ENCODE measurements at regions not wholly inside any gene's neighbourhood (a gene's known extent, or its start where the extent isn't known, plus 50 kb on each side); places are given as distances from the start of the nearest gene placed in this dataset.

DNA sequence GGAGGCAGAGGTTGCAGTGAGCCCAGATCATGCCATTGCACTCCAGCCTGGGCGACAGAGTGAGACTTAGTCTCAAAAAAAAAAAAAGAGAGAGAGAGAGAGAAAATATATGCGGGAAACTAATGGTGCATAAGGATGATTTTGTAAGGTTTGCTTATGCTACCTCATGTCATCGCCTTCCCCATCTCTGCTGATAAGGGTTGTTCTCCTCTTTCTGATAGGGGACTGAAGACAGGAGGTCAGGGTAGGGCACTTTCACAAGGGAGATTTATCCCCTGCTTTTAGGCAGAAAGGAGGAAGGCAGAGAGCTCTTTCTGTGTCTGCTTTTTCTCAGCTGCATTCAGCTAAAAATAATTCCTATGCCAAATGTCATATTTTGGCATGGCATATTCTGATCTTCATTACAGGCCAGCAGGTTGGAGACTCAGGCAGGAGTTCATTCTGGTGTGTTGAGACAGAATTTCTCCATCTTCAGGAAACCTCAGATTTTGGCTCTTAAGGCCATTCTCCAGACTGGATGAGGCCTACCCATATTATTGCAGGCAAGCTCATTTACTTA is 220.2 kb downstream of the AUH start:
- TF ChIP-seq, protein P1, sequence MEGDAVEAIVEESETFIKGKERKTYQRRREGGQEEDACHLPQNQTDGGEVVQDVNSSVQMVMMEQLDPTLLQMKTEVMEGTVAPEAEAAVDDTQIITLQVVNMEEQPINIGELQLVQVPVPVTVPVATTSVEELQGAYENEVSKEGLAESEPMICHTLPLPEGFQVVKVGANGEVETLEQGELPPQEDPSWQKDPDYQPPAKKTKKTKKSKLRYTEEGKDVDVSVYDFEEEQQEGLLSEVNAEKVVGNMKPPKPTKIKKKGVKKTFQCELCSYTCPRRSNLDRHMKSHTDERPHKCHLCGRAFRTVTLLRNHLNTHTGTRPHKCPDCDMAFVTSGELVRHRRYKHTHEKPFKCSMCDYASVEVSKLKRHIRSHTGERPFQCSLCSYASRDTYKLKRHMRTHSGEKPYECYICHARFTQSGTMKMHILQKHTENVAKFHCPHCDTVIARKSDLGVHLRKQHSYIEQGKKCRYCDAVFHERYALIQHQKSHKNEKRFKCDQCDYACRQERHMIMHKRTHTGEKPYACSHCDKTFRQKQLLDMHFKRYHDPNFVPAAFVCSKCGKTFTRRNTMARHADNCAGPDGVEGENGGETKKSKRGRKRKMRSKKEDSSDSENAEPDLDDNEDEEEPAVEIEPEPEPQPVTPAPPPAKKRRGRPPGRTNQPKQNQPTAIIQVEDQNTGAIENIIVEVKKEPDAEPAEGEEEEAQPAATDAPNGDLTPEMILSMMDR (IDR thresholded peaks at IDR 0.05 in 8 of 11, conservative IDR thresholded peaks at IDR 0.05 in 3 of 11) = no peak
- TF ChIP-seq POLR2A (IDR thresholded peaks at IDR 0.05) (no peak), POLR2AphosphoS5 (IDR thresholded peaks at IDR 0.05) (no peak)
